ENCODE measurements at regions not wholly inside any gene's neighbourhood (a gene's known extent, or its start where the extent isn't known, plus 50 kb on each side); places are given as distances from the start of the nearest gene placed in this dataset.

DNA sequence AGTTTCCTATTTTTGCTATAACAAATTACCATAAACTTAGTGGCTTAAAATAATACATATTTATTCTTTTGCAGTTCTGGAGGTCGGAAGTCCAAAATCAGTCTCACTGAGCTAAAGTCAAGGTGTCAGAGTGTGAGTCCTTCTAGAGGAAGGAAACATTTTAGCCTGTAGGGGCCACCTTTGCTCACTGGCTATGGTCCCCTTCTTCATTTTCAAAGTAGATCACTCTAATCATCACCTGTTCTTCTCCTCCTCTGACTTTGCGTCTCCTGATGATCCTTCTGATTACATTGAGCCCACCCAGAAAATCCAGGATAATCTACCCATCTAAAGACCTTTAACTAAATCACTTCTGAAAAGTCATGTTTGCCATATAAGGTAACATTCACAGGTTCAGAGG is 534.4 kb upstream of the SALL1 start:
- Histone ChIP-seq H3K9me3 (ENCODE audit: insufficient read depth, low read length) (no peaks in the 10 kb centered on the region), H3K4me3 (ENCODE audit: low read length) (no peak overlapping the region), H2AFZ (ENCODE audit: low read depth, low read length) (no peak overlapping the region), H3K27ac (ENCODE audit: low read length) (no peak overlapping the region), H3K27me3 (ENCODE audit: low read depth, low read length) (no peaks in the 10 kb centered on the region), H3K9ac (ENCODE audit: low read length) (no peak overlapping the region), H3K36me3 (replicated peaks; ENCODE audit: low read depth, low read length) (no peaks in the 10 kb centered on the region), H4K20me1 (ENCODE audit: insufficient read depth, low read length) (no peaks in the 10 kb centered on the region), H3K4me1 (ENCODE audit: low read length) (no peaks in the 10 kb centered on the region), H3K79me2 (ENCODE audit: low read length) (no peaks in the 10 kb centered on the region), H3K4me2 (ENCODE audit: low read length) (no peak overlapping the region)
- TF ChIP-seq EZH2phosphoT487 (IDR thresholded peaks at IDR 0.05; ENCODE audit: low read depth) (no peak), CTCF (IDR thresholded peaks at IDR 0.05; ENCODE audit: low read depth, low read length) (no peak)

DNA sequence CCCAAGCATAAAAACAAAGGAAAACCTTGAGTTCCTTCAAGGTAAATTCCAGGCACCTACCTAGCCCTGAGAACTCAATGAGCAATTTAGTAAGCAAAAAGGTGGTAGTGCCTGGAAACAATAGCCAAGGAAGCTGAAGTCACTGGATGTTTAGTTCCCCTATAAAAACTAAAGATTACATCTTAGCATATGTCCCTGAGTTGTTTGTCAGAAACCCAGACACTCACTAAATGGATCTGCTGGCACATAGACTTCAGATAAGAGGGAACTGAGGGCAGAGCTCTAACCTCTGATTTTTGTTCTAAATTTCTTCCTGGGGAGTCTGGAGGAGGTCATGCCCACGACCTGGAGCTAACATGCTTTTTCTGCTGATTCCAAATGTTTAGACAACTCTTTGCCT is 532.8 kb upstream of the SALL1 start:
- Histone ChIP-seq H3K9me3 (ENCODE audit: insufficient read depth, low read length) (no peaks in the 10 kb centered on the region), H3K36me3 (replicated peaks; ENCODE audit: low read depth, low read length) (no peaks in the 10 kb centered on the region), H3K9ac (ENCODE audit: low read length) (no peak overlapping the region), H2AFZ (ENCODE audit: low read depth, low read length) (no peak overlapping the region), H3K79me2 (ENCODE audit: low read length) (no peaks in the 10 kb centered on the region), H3K27ac (ENCODE audit: low read length) (no peak overlapping the region), H3K27me3 (ENCODE audit: low read depth, low read length) (no peaks in the 10 kb centered on the region), H3K4me2 (ENCODE audit: low read length) (no peak overlapping the region), H3K4me3 (ENCODE audit: low read length) (no peak overlapping the region), H4K20me1 (ENCODE audit: insufficient read depth, low read length) (no peaks in the 10 kb centered on the region), H3K4me1 (ENCODE audit: low read length) (no peaks in the 10 kb centered on the region)
- TF ChIP-seq EZH2phosphoT487 (IDR thresholded peaks at IDR 0.05; ENCODE audit: low read depth) (no peak), CTCF (IDR thresholded peaks at IDR 0.05; ENCODE audit: low read depth, low read length) (no peak)

- no peaks in the 10 kb centered on the region for H3K27me3 ChIP-seq (ENCODE audit: low read depth, low read length)
- H3K9ac ChIP-seq (ENCODE audit: low read length), result no peak overlapping the region
- H2AFZ ChIP-seq (ENCODE audit: low read depth, low read length), result no peak overlapping the region
- H4K20me1 ChIP-seq (ENCODE audit: insufficient read depth, low read length), result no peaks in the 10 kb centered on the region
- H3K4me2 ChIP-seq (ENCODE audit: low read length), result no peak overlapping the region
- no peak overlapping the region for H3K27ac ChIP-seq (ENCODE audit: low read length)
- no peaks in the 10 kb centered on the region for H3K9me3 ChIP-seq (ENCODE audit: insufficient read depth, low read length)
- H3K4me1 ChIP-seq (ENCODE audit: low read length), result no peaks in the 10 kb centered on the region
- no peak overlapping the region for H3K4me3 ChIP-seq (ENCODE audit: low read length)
- H3K36me3 ChIP-seq (replicated peaks; ENCODE audit: low read depth, low read length), result no peaks in the 10 kb centered on the region
- TF ChIP-seq EZH2phosphoT487 (IDR thresholded peaks at IDR 0.05; ENCODE audit: low read depth), result no peak
- no peak for TF ChIP-seq CTCF (IDR thresholded peaks at IDR 0.05; ENCODE audit: low read depth, low read length)
- no peaks in the 10 kb centered on the region for H3K79me2 ChIP-seq (ENCODE audit: low read length)
Observed at GRCh38 chr16:51682905-51683304, 531.8 kb upstream of the SALL1 start.

DNA sequence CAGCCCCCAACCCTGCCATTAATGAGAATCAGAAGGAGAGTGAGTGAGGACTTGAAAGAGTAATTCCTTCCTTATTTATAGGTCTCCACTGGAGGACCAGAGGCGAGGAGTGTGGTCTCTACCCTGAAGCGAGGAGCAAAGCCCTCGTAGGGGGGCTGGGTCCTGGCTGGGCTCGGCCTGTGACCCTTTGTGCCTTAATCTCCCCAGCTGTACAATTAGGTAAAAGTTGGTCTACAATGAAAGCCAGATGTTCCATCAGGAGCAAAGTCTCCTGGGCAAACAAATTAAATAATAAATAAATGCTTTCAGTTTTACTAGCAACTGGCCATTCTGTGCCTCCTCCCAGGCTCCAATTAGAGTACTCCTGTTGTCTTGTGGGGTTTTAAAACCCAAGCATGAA is 523.5 kb upstream of the SALL1 start:
- no peaks in the 10 kb centered on the region for H3K27me3 ChIP-seq (ENCODE audit: low read depth, low read length)
- H3K27ac ChIP-seq (ENCODE audit: low read length), result no peak overlapping the region
- no peak overlapping the region for H3K9ac ChIP-seq (ENCODE audit: low read length)
- H3K4me1 ChIP-seq (ENCODE audit: low read length), result no peaks in the 10 kb centered on the region
- no peak overlapping the region for H3K4me3 ChIP-seq (ENCODE audit: low read length)
- no peaks in the 10 kb centered on the region for H3K79me2 ChIP-seq (ENCODE audit: low read length)
- no peak overlapping the region for H2AFZ ChIP-seq (ENCODE audit: low read depth, low read length)
- no peak overlapping the region for H3K4me2 ChIP-seq (ENCODE audit: low read length)
- H3K36me3 ChIP-seq (replicated peaks; ENCODE audit: low read depth, low read length), result no peaks in the 10 kb centered on the region
- no peaks in the 10 kb centered on the region for H4K20me1 ChIP-seq (ENCODE audit: insufficient read depth, low read length)
- TF ChIP-seq EZH2phosphoT487 (IDR thresholded peaks at IDR 0.05; ENCODE audit: low read depth), result no peak
- no peak for TF ChIP-seq CTCF (IDR thresholded peaks at IDR 0.05; ENCODE audit: low read depth, low read length)
- H3K9me3 ChIP-seq (ENCODE audit: insufficient read depth, low read length), result no peaks in the 10 kb centered on the region
